H1 (cell line): ENCODE measurements at regions not wholly inside any gene's neighbourhood (a gene's known extent, or its start where the extent isn't known, plus 50 kb on each side); places are given as distances from the start of the nearest gene placed in this dataset.

ENCODE experiments used
- CTCF ChIA-PET: fragments of 300-600 bp; sonication (Branson Sonifier 250); formaldehyde crosslinking; loops from one replicate; lab custom pipeline; 2021; ENCODE audit not compliant: partially characterized antibody; lab: Charles Lee
- POLR2A ChIA-PET: fragments of 300-600 bp; sonication (Branson Sonifier 250); formaldehyde crosslinking; loops from one replicate; lab custom pipeline; 2021; ENCODE audit warnings: inconsistent platforms; ENCODE audit not compliant: partially characterized antibody; lab: Charles Lee
- DNase-seq, 2 experiments: peaks; one replicate each; pipeline versions ENCODE4 v3.0.0 to v3.0.0-alpha.2; 2010 to 2022; ENCODE audit warnings: low spot score in 2 of 2, low read depth in 1 of 2, mixed read lengths in 1 of 2
- FAIRE-seq: peaks from 2 replicates; lab custom pipeline; 2011; peaks lifted over from hg19 to GRCh38; lab: Jason Lieb, UNC
- H2AFZ ChIP-seq: 2 replicates; pipeline ENCODE4 v1.8.1; 2012; ENCODE audit warnings: low read length, inconsistent platforms
- H2AK5ac ChIP-seq: 2 replicates; pipeline ENCODE4 v1.6.1; 2013; ENCODE audit warnings: low read depth, low read length
- H2BK120ac ChIP-seq: replicated peaks from 2 replicates; pipeline ENCODE3; 2013; ENCODE audit warnings: low read depth, low read length, inconsistent platforms
- H2BK12ac ChIP-seq: 2 replicates; pipeline ENCODE4 v1.6.1; 2013; ENCODE audit warnings: low read depth, low read length
- H2BK15ac ChIP-seq: 2 replicates; pipeline ENCODE4 v1.6.1; 2013; ENCODE audit warnings: low read length
- H2BK20ac ChIP-seq: 2 replicates; pipeline ENCODE4 v1.6.1; 2013; ENCODE audit warnings: low read length
- H2BK5ac ChIP-seq: 2 replicates; pipeline ENCODE4 v1.6.1; 2013; ENCODE audit warnings: low read depth, low read length
- H3K14ac ChIP-seq: 2 replicates; pipeline ENCODE4 v1.6.1; 2013; ENCODE audit warnings: inconsistent platforms; ENCODE audit not compliant: insufficient read length
- H3K18ac ChIP-seq: 2 replicates; pipeline ENCODE4 v1.6.1; 2013; ENCODE audit warnings: low read length; ENCODE audit errors: extremely low read depth
- H3K23ac ChIP-seq: 2 replicates; pipeline ENCODE4 v1.6.1; 2013; ENCODE audit warnings: inconsistent platforms; ENCODE audit not compliant: insufficient read length
- H3K23me2 ChIP-seq: 2 replicates; pipeline ENCODE4 v1.6.1; 2013; ENCODE audit warnings: low read depth, low read length
- H3K27ac ChIP-seq: 2 replicates; pipeline ENCODE4 v1.6.1; 2011; ENCODE audit warnings: low read depth, low read length, inconsistent platforms
- H3K27me3 ChIP-seq, 4 experiments: replicated peaks in 1 of 4; 1 replicate in 1 of 4; 2 replicates in 3 of 4; pipeline versions ENCODE4 v1.6.1 to v1.8.1; 2011 to 2013; ENCODE audit warnings: low read length in 3 of 4, mild to moderate bottlenecking in 3 of 4, inconsistent platforms in 2 of 4, mixed read lengths in 2 of 4, moderate library complexity in 1 of 4; ENCODE audit not compliant: control insufficient read depth in 3 of 4, insufficient read depth in 3 of 4; ENCODE audit errors: extremely low read depth in 1 of 4
- H3K36me3 ChIP-seq, 4 experiments: 2 replicates each; pipeline versions ENCODE4 v1.6.1 to v1.8.1; 2011 to 2013; ENCODE audit warnings: mild to moderate bottlenecking in 4 of 4, low read length in 3 of 4, moderate library complexity in 2 of 4, control low read depth in 1 of 4, inconsistent platforms in 1 of 4; ENCODE audit not compliant: insufficient read depth in 4 of 4, control insufficient read depth in 2 of 4
- H3K4ac ChIP-seq: replicated peaks from 2 replicates; pipeline ENCODE3; 2013; ENCODE audit warnings: low read length, low read depth, mixed read lengths, inconsistent platforms; ENCODE audit not compliant: insufficient read length
- H3K4me1 ChIP-seq, 4 experiments: replicated peaks in 1 of 4; 1 replicate in 1 of 4; 2 replicates in 3 of 4; pipeline versions ENCODE4 v1.6.1 to v1.8.1; 2011 to 2013; ENCODE audit warnings: low read length in 3 of 4, inconsistent platforms in 2 of 4, mixed read lengths in 1 of 4; ENCODE audit not compliant: insufficient read depth in 4 of 4, control insufficient read depth in 3 of 4
- H3K4me2 ChIP-seq, 2 experiments: 2 replicates each; pipeline versions ENCODE4 v1.6.1 to v1.8.1; 2011 to 2013; ENCODE audit warnings: low read depth in 2 of 2, low read length in 2 of 2, control low read depth in 1 of 2, inconsistent platforms in 1 of 2, mild to moderate bottlenecking in 1 of 2; ENCODE audit not compliant: insufficient read depth in 1 of 2
- H3K4me3 ChIP-seq, 4 experiments: fragments of 200-600, 300-600 bp in 1 of 4; sonication (generic), shearing (Covaris generic), sonication (Bioruptor Twin) in 1 of 4; 2 replicates each; pipeline versions ENCODE4 v1.5.1 to v1.8.1; 2011 to 2016; ENCODE audit warnings: low read length in 4 of 4, low read depth in 3 of 4, control low read depth in 2 of 4, inconsistent platforms in 2 of 4, mild to moderate bottlenecking in 2 of 4, mixed read lengths in 1 of 4, moderate library complexity in 1 of 4; ENCODE audit not compliant: insufficient read depth in 2 of 4; ENCODE audit errors: extremely low read depth in 1 of 4
- H3K56ac ChIP-seq: replicated peaks from 2 replicates; pipeline ENCODE3; 2013; ENCODE audit warnings: low read depth, mild to moderate bottlenecking, mixed read lengths, low read length, inconsistent platforms; ENCODE audit not compliant: insufficient read length
- H3K79me1 ChIP-seq: 2 replicates; pipeline ENCODE4 v1.6.1; 2013; ENCODE audit warnings: low read depth, low read length, control low read depth
- H3K79me2 ChIP-seq, 2 experiments: 2 replicates each; pipeline versions ENCODE4 v1.6.1 to v1.8.1; 2012 to 2013; ENCODE audit warnings: low read length in 2 of 2, mild to moderate bottlenecking in 2 of 2, inconsistent platforms in 1 of 2; ENCODE audit not compliant: insufficient read depth in 2 of 2, control insufficient read depth in 1 of 2
- H3K9ac ChIP-seq, 4 experiments: replicated peaks in 1 of 4; 1 replicate in 1 of 4; 2 replicates in 3 of 4; pipeline versions ENCODE4 v1.6.1 to v1.8.1; 2011 to 2013; ENCODE audit warnings: low read depth in 3 of 4, low read length in 3 of 4, control low read depth in 2 of 4, mild to moderate bottlenecking in 2 of 4, moderate library complexity in 2 of 4, inconsistent platforms in 1 of 4; ENCODE audit errors: extremely low read depth in 1 of 4
- H3K9me3 ChIP-seq, 2 experiments: 2 replicates each; pipeline versions ENCODE4 v1.6.1 to v1.8.1; 2012 to 2013; ENCODE audit warnings: mild to moderate bottlenecking in 2 of 2, moderate library complexity in 2 of 2, control low read depth in 1 of 2, inconsistent platforms in 1 of 2, low read depth in 1 of 2, low read length in 1 of 2, mixed read lengths in 1 of 2; ENCODE audit not compliant: insufficient read depth in 2 of 2
- H4K20me1 ChIP-seq, 2 experiments: replicated peaks in 1 of 2; 2 replicates each; pipeline versions ENCODE3 to v1.8.1; 2011 to 2013; ENCODE audit warnings: inconsistent platforms in 2 of 2, low read length in 2 of 2, mild to moderate bottlenecking in 1 of 2; ENCODE audit not compliant: insufficient read depth in 2 of 2, control insufficient read depth in 1 of 2
- H4K5ac ChIP-seq: 2 replicates; pipeline ENCODE4 v1.6.1; 2013; ENCODE audit warnings: low read length, low read depth, mixed read lengths, inconsistent platforms; ENCODE audit not compliant: insufficient read length
- H4K8ac ChIP-seq: 2 replicates; pipeline ENCODE4 v1.8.0; 2013; ENCODE audit warnings: mild to moderate bottlenecking, moderate library complexity, low read length, inconsistent platforms; ENCODE audit not compliant: insufficient read depth; ENCODE audit errors: extremely low read depth
- H4K91ac ChIP-seq: replicated peaks from 2 replicates; pipeline ENCODE3; 2013; ENCODE audit warnings: low read length, mixed read lengths, inconsistent platforms; ENCODE audit not compliant: insufficient read length
- POLR2AphosphoS5 ChIP-seq: IDR thresholded peaks from 2 replicates; pipeline ENCODE4 v1.6.1; 2011; ENCODE audit warnings: low read depth, low read length
- WGBS, 2 experiments: shearing (Covaris generic) in 1 of 2; methylation state at CpG; one replicate each; pipeline versions ENCODE4 v1.1.6 to v1.1.7; 2013 to 2015; ENCODE audit warnings: low lambda C conversion rate in 2 of 2, mixed read lengths in 2 of 2, inconsistent platforms in 1 of 2, low coverage in 1 of 2, missing lambda C conversion rate in 1 of 2; ENCODE audit not compliant: insufficient replicate concordance in 2 of 2, insufficient coverage in 1 of 2, insufficient read length in 1 of 2; ENCODE audit errors: extremely low coverage in 1 of 2, missing lambda C conversion rate in 1 of 2; 5-methylcytosine and 5-hydroxymethylcytosine counted together

GRCh38 chr4:19095491-19096046 lies 1074.0 kb upstream of the LCORL start:
- H2BK5ac ChIP-seq, result no peak overlapping the region
- no peaks in the 10 kb centered on the region; a peak in 1 of 7 replicates for H3K4me1 ChIP-seq
- H4K8ac ChIP-seq, result no peak overlapping the region
- POLR2A ChIA-PET, result no interaction called here
- no peaks in the 10 kb centered on the region; the same call in 1 of the 2 replicates for H3K23me2 ChIP-seq
- H4K20me1 ChIP-seq, result no peaks in the 10 kb centered on the region
- no peak overlapping the region for H3K4ac ChIP-seq
- no peaks in the 10 kb centered on the region for H3K27me3 ChIP-seq
- H2BK12ac ChIP-seq, result 0 out of 2 replicates have a peak overlapping the region, but pooled peaks have one; percentile 19
- no peaks in the 10 kb centered on the region for H3K79me2 ChIP-seq
- no peaks in the 10 kb centered on the region for H3K36me3 ChIP-seq
- no peak overlapping the region for H2BK120ac ChIP-seq
- H3K4me3 ChIP-seq, result no peak overlapping the region
- 0 out of 4 replicates have a peak overlapping the region, but pooled peaks of 1 of the 2 experiments have one; percentile 1 for H3K4me2 ChIP-seq
- H3K9ac ChIP-seq, result no peak overlapping the region
- CTCF ChIA-PET, result interaction anchor here (0.6 kb wide), 1 partner anchor 501 kb away, joined by 4 read pairs; no protein-coding TSS in a partner anchor
- no peak overlapping the region for H3K14ac ChIP-seq
- no peak overlapping the region for H3K18ac ChIP-seq
- H2BK15ac ChIP-seq, result no peak overlapping the region
- no peak overlapping the region for H4K91ac ChIP-seq
- DNase-seq (no peak), FAIRE-seq (no peak)
- TF ChIP-seq POLR2AphosphoS5, result no peak
- H3K27ac ChIP-seq, result no peak overlapping the region
- no peaks in the 10 kb centered on the region for H3K79me1 ChIP-seq
- no peak overlapping the region; the same call in 1 of the 2 replicates for H2BK20ac ChIP-seq
- H3K56ac ChIP-seq, result no peak overlapping the region
- H3K23ac ChIP-seq, result no peak overlapping the region
- H3K9me3 ChIP-seq, result no peaks in the 10 kb centered on the region
- H2AFZ ChIP-seq, result 0 out of 2 replicates have a peak overlapping the region, but pooled peaks have one; percentile 4
- WGBS, 2 experiments, result 59% methylated on average over 5 of the region's 5 CpGs; no CpG with 5 or more reads in 1 of the 2 experiments
- H4K5ac ChIP-seq, result no peak overlapping the region
- H2AK5ac ChIP-seq, result no peak overlapping the region
